K562 (cell line): ENCODE measurements at regions not wholly inside any gene's neighbourhood (a gene's known extent, or its start where the extent isn't known, plus 50 kb on each side); places are given as distances from the start of the nearest gene placed in this dataset.

Experiments used
- ATAC-seq: fragments of 200-7000 bp; cut with Tn5 transposase; 3 replicates; pipeline ENCODE4 v1.9.1; 2020; ENCODE audit warnings: moderate library complexity
- BruUV-seq: library from RNA; stranded (reverse); fragments of 400-500 nt; replicated peaks from 2 replicates; lab custom pipeline; 2021; lab: Mats Ljungman, UMichigan
- CTCF ChIA-PET: fragments of 300-600 bp; formaldehyde crosslinking; extraction: SDS; loops from one replicate; lab custom pipeline; 2021; ENCODE audit warnings: low intra/inter-chr PET ratio; lab: Yijun Ruan, JAX
- POLR2A ChIA-PET: fragments of 300-600, 350-650 bp; sonication (Branson Sonifier 250); formaldehyde crosslinking; extraction: SDS; loops from one replicate; lab custom pipeline; 2021; ENCODE audit warnings: antibody characterized with exemption, inconsistent platforms; lab: Yijun Ruan, JAX
- DNase-seq, 4 experiments: peaks; one replicate each; pipeline versions ENCODE4 v3.0.0 to v3.0.0-alpha.2; 2011 to 2018; ENCODE audit warnings: low spot score in 3 of 4, mixed read lengths in 3 of 4; ENCODE audit errors: extremely low read depth in 1 of 4
- FAIRE-seq: peaks from 2 replicates; lab custom pipeline; 2011; peaks lifted over from hg19 to GRCh38; lab: Jason Lieb, UNC
- H2AFZ ChIP-seq: 2 replicates; pipeline ENCODE4 v1.6.0; 2011; ENCODE audit warnings: low read depth, low read length, control low read depth, inconsistent platforms
- H3K27ac ChIP-seq: fragments of 200-600 bp; 3 replicates; pipeline ENCODE4 v1.8.0; 2011; ENCODE audit warnings: low read depth, mild to moderate bottlenecking, control low read depth, inconsistent platforms, low read length, moderate library complexity, mixed read lengths; ENCODE audit errors: extremely low read depth
- H3K27me3 ChIP-seq, 2 experiments: fragments of 300-600 bp in 1 of 2; 2 replicates in 1 of 2; 3 replicates in 1 of 2; pipeline versions ENCODE4 v1.6.0 to v1.8.0; 2011; ENCODE audit warnings: inconsistent platforms in 2 of 2, low read length in 2 of 2, mild to moderate bottlenecking in 1 of 2, mixed read lengths in 1 of 2, moderate library complexity in 1 of 2; ENCODE audit not compliant: control insufficient read depth in 2 of 2, insufficient read depth in 2 of 2
- H3K36me3 ChIP-seq: fragments of 300-600 bp; 3 replicates; pipeline ENCODE4 v1.8.0; 2011; ENCODE audit warnings: mild to moderate bottlenecking, low read length, inconsistent platforms; ENCODE audit not compliant: control insufficient read depth, insufficient read depth
- H3K4me1 ChIP-seq, 2 experiments: fragments of 200-600 bp in 1 of 2; replicated peaks in 1 of 2; 2 replicates in 1 of 2; 3 replicates in 1 of 2; pipeline versions ENCODE4 v1.5.1 to v1.8.0; 2011; ENCODE audit warnings: inconsistent platforms in 2 of 2, low read length in 2 of 2, mild to moderate bottlenecking in 1 of 2, mixed read lengths in 1 of 2, moderate library complexity in 1 of 2; ENCODE audit not compliant: control insufficient read depth in 2 of 2, insufficient read depth in 2 of 2
- H3K4me2 ChIP-seq: 2 replicates; pipeline ENCODE4 v1.6.1; 2011; ENCODE audit warnings: low read length, control low read depth, inconsistent platforms, mixed read lengths; ENCODE audit not compliant: insufficient read depth
- H3K4me3 ChIP-seq: fragments of 200-600 bp; sonication (generic), shearing (Covaris generic); 2 replicates; pipeline ENCODE4 v1.5.1; 2016; ENCODE audit warnings: control low read depth, inconsistent platforms
- H3K79me2 ChIP-seq: fragments of 200-600 bp; 3 replicates; pipeline ENCODE4 v1.8.0; 2011; ENCODE audit warnings: low read length, inconsistent platforms; ENCODE audit not compliant: control insufficient read depth, insufficient read depth
- H3K9ac ChIP-seq, 2 experiments: 2 replicates each; pipeline versions ENCODE4 v1.6.0 to v1.6.1; 2011; ENCODE audit warnings: low read depth in 2 of 2, low read length in 2 of 2, control low read depth in 1 of 2, inconsistent platforms in 1 of 2, mild to moderate bottlenecking in 1 of 2, mixed read lengths in 1 of 2; ENCODE audit not compliant: insufficient read depth in 1 of 2
- H3K9me1 ChIP-seq: one replicate; pipeline ENCODE4 v1.6.0; 2011; ENCODE audit warnings: inconsistent platforms, mild to moderate bottlenecking, low read length, moderate library complexity; ENCODE audit not compliant: control insufficient read depth, insufficient read depth
- H3K9me3 ChIP-seq: replicated peaks from 2 replicates; pipeline ENCODE4 v1.5.1; 2011; ENCODE audit warnings: low read depth, low read length, inconsistent platforms; ENCODE audit not compliant: control insufficient read depth, insufficient read depth
- H4K20me1 ChIP-seq: replicated peaks from 2 replicates; pipeline ENCODE4 v1.6.1; 2011; ENCODE audit warnings: low read length, inconsistent platforms, mixed read lengths; ENCODE audit not compliant: control insufficient read depth, insufficient read depth
- ADNP ChIP-seq: fragments of 200-800 bp; sonication (Bioruptor generic); IDR thresholded peaks from 2 replicates; pipeline ENCODE4 v1.6.1; 2016; ENCODE audit warnings: missing genetic modification characterization, missing compliant biosample characterization
- CREB3 ChIP-seq: fragments of 450-650 bp; conservative IDR thresholded peaks from 2 replicates; pipeline ENCODE4 v1.6.1; 2016; ENCODE audit warnings: missing genetic modification characterization, low read depth, mild to moderate bottlenecking, missing compliant biosample characterization, moderate library complexity
- E2F6 ChIP-seq, 2 experiments: IDR thresholded peaks; 2 replicates each; pipeline ENCODE4 v1.6.1; 2011; ENCODE audit warnings: borderline replicate concordance in 1 of 2, control low read depth in 1 of 2, low read depth in 1 of 2, low read length in 1 of 2, mild to moderate bottlenecking in 1 of 2, mixed read lengths in 1 of 2, moderate library complexity in 1 of 2; ENCODE audit not compliant: insufficient read depth in 1 of 2, insufficient read length in 1 of 2, poor library complexity in 1 of 2, severe bottlenecking in 1 of 2; ENCODE audit errors: extremely low read depth in 1 of 2
- FOXJ3 ChIP-seq: sonication (generic); formaldehyde crosslinking; IDR thresholded peaks from 2 replicates; pipeline ENCODE4 v1.4.0; 2020; ENCODE audit warnings: mild to moderate bottlenecking, missing genetic modification reagents
- HDGF ChIP-seq: fragments of 450-650 bp; IDR thresholded peaks from 2 replicates; pipeline ENCODE4 v1.6.1; 2016
- KDM2B ChIP-seq: fragments of 250-450 bp; sonication (Bioruptor Pico); IDR thresholded peaks from 2 replicates; pipeline ENCODE4 v1.8.0; 2021; ENCODE audit warnings: mild to moderate bottlenecking, moderate library complexity
- POLR2AphosphoS5 ChIP-seq: IDR thresholded peaks from 2 replicates; pipeline ENCODE4 v1.6.1; 2011; ENCODE audit warnings: mild to moderate bottlenecking, low read depth, low read length, moderate library complexity; ENCODE audit not compliant: control insufficient read depth, insufficient read depth
- RBM17 ChIP-seq: fragments of 200-400 bp; formaldehyde crosslinking; IDR thresholded peaks from 2 replicates; pipeline ENCODE4 v1.6.1; 2017; ENCODE audit warnings: low read depth, mild to moderate bottlenecking, low read length, borderline replicate concordance
- RBM34 ChIP-seq: fragments of 200-400 bp; formaldehyde crosslinking; IDR thresholded peaks from 2 replicates; pipeline ENCODE4 v1.6.1; 2018; ENCODE audit warnings: low read length, borderline replicate concordance; ENCODE audit not compliant: insufficient read depth
- RFX1 ChIP-seq: fragments of 450-650 bp; IDR thresholded peaks from 2 replicates; pipeline ENCODE4 v1.6.1; 2016; ENCODE audit warnings: mild to moderate bottlenecking, moderate library complexity
- SNIP1 ChIP-seq: fragments of 450-650 bp; IDR thresholded peaks from 2 replicates; pipeline ENCODE4 v1.7.1; 2017; ENCODE audit warnings: low read depth, mild to moderate bottlenecking
- ZNF212 ChIP-seq: fragments of 450-650 bp; formaldehyde crosslinking; IDR thresholded peaks from 2 replicates; pipeline ENCODE4 v1.4.0; 2020; ENCODE audit warnings: mild to moderate bottlenecking
- ZNF609 ChIP-seq: sonication (generic); formaldehyde crosslinking; IDR thresholded peaks from 2 replicates; pipeline ENCODE4 v1.8.1; 2023; ENCODE audit warnings: missing genetic modification reagents, mild to moderate bottlenecking, borderline replicate concordance
- ZNF77 ChIP-seq: fragments of 250-450 bp; sonication (Bioruptor Pico); IDR thresholded peaks from 2 replicates; pipeline ENCODE4 v1.5.0; 2020
- in situ Hi-C: fragments of 300-500 bp; cut with MboI; formaldehyde crosslinking; loops from 4 replicates; pipeline ENCODE4 v1.15.0; 2018; ENCODE audit warnings: inconsistent platforms, mixed read lengths
- intact Hi-C: fragments of 100-400 bp; cut with micrococcal nuclease; formaldehyde crosslinking; loops from 2 replicates; pipeline ENCODE4 v1.14.2; 2022
- TF ChIP-seq, protein P1 (sequence below): IDR thresholded peaks from 2 replicates; pipeline ENCODE4 v1.6.1; 2014; ENCODE audit warnings: antibody characterized with exemption

DNA sequence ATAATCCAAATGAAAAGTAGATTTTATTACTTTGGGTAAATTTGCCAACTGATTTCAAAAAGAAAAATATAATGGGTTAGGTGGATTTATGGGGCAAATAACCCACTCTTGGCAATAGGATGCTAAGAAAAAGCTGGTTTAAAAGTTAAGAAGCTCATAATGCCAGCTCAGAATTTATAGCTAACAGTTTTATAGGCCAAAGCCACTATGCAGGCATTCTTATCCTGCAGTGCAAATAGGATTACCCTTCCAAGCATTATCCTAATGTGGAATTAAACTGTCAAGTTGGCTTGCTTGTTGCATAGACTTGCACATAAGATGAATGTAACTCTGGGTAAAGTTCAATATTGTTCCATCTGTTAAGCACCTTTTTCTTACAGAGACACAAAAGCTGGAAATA lies 703.0 kb downstream of the PCDH18 start:
- no peak overlapping the region for H3K9ac ChIP-seq
- in situ Hi-C loops: no loop called here
- FAIRE-seq: no peak
- no peak overlapping the region for H2AFZ ChIP-seq
- H3K79me2 ChIP-seq: no peaks in the 10 kb centered on the region
- DNase-seq: no peak
- intact Hi-C loops: no loop called here
- ChIA-PET CTCF (no interaction called here), POLR2A (interaction anchor here (0.6 kb wide), 1 partner anchor 158 kb away, joined by 3 read pairs; no protein-coding TSS in a partner anchor)
- H3K27ac ChIP-seq: no peak overlapping the region
- no peaks in the 10 kb centered on the region for H4K20me1 ChIP-seq
- H3K4me1 ChIP-seq: no peaks in the 10 kb centered on the region
- H3K36me3 ChIP-seq: no peaks in the 10 kb centered on the region
- H3K9me3 ChIP-seq: no peaks in the 10 kb centered on the region
- no peak for ATAC-seq
- no peaks in the 10 kb centered on the region for H3K9me1 ChIP-seq
- H3K4me2 ChIP-seq: no peak overlapping the region
- no TSS peak for BruUV-seq
- H3K27me3 ChIP-seq: no peaks in the 10 kb centered on the region
- no peak overlapping the region for H3K4me3 ChIP-seq
- no peak for TF ChIP-seq HDGF
- no peak for TF ChIP-seq FOXJ3 (CRISPR knock-in tag)
- TF ChIP-seq SNIP1: no peak
- no peak for TF ChIP-seq RBM34
- no peak for TF ChIP-seq KDM2B (CRISPR knock-in tag)
- TF ChIP-seq ADNP (tag): no peak
- TF ChIP-seq, protein P1, sequence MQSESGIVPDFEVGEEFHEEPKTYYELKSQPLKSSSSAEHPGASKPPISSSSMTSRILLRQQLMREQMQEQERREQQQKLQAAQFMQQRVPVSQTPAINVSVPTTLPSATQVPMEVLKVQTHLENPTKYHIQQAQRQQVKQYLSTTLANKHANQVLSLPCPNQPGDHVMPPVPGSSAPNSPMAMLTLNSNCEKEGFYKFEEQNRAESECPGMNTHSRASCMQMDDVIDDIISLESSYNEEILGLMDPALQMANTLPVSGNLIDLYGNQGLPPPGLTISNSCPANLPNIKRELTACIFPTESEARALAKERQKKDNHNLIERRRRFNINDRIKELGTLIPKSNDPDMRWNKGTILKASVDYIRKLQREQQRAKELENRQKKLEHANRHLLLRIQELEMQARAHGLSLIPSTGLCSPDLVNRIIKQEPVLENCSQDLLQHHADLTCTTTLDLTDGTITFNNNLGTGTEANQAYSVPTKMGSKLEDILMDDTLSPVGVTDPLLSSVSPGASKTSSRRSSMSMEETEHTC: no peak
- TF ChIP-seq POLR2AphosphoS5: no peak
- TF ChIP-seq ZNF609 (CRISPR knock-in tag): no peak
- no peak for TF ChIP-seq ZNF77 (CRISPR knock-in tag)
- TF ChIP-seq RBM17: no peak
- no peak for TF ChIP-seq CREB3
- no peak for TF ChIP-seq ZNF212 (CRISPR knock-in tag)
- TF ChIP-seq E2F6 (IDR thresholded peaks at IDR 0.05; ENCODE audit: borderline replicate concordance in 1 of 2, extremely low read depth in 1 of 2, insufficient read depth in 1 of 2, insufficient read length in 1 of 2, low read depth in 1 of 2, low read length in 1 of 2, poor library complexity in 1 of 2, severe bottlenecking in 1 of 2): no peak
- TF ChIP-seq RFX1: no peak
